Right atrium auricular region (tissue), 2 donors: ENCODE measurements at regions not wholly inside any gene's neighbourhood (a gene's known extent, or its start where the extent isn't known, plus 50 kb on each side); places are given as distances from the start of the nearest gene placed in this dataset.

ENCODE experiments used
- DNase-seq: peaks from one replicate; pipeline ENCODE4 v3.0.0-alpha.2; 2019; ENCODE audit warnings: low spot score
- H3K27ac ChIP-seq, 2 donors: fragments of 200-600 bp; sonication (generic); 1 replicate in 1 of 2; 2 replicates in 1 of 2; pipeline ENCODE4 v1.5.1; 2016 to 2019
- H3K27me3 ChIP-seq, 2 donors: fragments of 200-600 bp; sonication (generic); one replicate each; pipeline versions ENCODE4 v1.5.1 to v1.6.0; 2017 to 2019
- H3K36me3 ChIP-seq: fragments of 200-600 bp; sonication (generic); one replicate; pipeline ENCODE4 v1.5.1; 2016
- H3K4me1 ChIP-seq, 2 donors: fragments of 200-600 bp; sonication (generic); one replicate each; pipeline versions ENCODE4 v1.5.1 to v1.6.0; 2017 to 2019
- H3K4me3 ChIP-seq, 2 donors: fragments of 200-600 bp; sonication (generic); 1 replicate in 1 of 2; 2 replicates in 1 of 2; pipeline ENCODE4 v1.5.1; 2017 to 2019; ENCODE audit warnings: mild to moderate bottlenecking in 1 of 2, moderate library complexity in 1 of 2
- H3K9me3 ChIP-seq, 2 donors: fragments of 200-600 bp; sonication (generic); one replicate each; pipeline ENCODE4 v1.5.1; 2019
- CTCF ChIP-seq, 2 donors: fragments of 200-600 bp; sonication (generic); IDR thresholded peaks; one replicate each; pipeline ENCODE4 v1.5.1; 2019; ENCODE audit warnings: antibody characterized with exemption in 2 of 2

- TF ChIP-seq CTCF (IDR thresholded peaks at IDR 0.05): no peak
- H3K27ac ChIP-seq: no peak overlapping the region
- no peaks in the 10 kb centered on the region for H3K9me3 ChIP-seq
- H3K4me3 ChIP-seq: no peak overlapping the region
- no peak for DNase-seq
- no peaks in the 10 kb centered on the region for H3K36me3 ChIP-seq
- H3K4me1 ChIP-seq: no peaks in the 10 kb centered on the region
- no peaks in the 10 kb centered on the region for H3K27me3 ChIP-seq
Measured at GRCh38 chrX:137847376-137847775, 281.4 kb downstream of the ZIC3 start.

GRCh38 chrX:137848266-137848905 lies 282.5 kb downstream of the ZIC3 start:
- Histone ChIP-seq H3K27me3 (no peaks in the 10 kb centered on the region), H3K9me3 (no peaks in the 10 kb centered on the region), H3K27ac (no peak overlapping the region), H3K36me3 (no peaks in the 10 kb centered on the region), H3K4me1 (no peaks in the 10 kb centered on the region), H3K4me3 (no peak overlapping the region)
- DNase-seq: no peak
- TF ChIP-seq CTCF (IDR thresholded peaks at IDR 0.05): no peak

GRCh38 chrX:137852502-137852901 lies 286.6 kb downstream of the ZIC3 start:
- Histone ChIP-seq H3K4me3 (no peak overlapping the region), H3K27me3 (no peaks in the 10 kb centered on the region), H3K27ac (no peak overlapping the region), H3K4me1 (no peaks in the 10 kb centered on the region), H3K36me3 (no peaks in the 10 kb centered on the region), H3K9me3 (no peaks in the 10 kb centered on the region)
- no peak for TF ChIP-seq CTCF (IDR thresholded peaks at IDR 0.05)
- no peak for DNase-seq

GRCh38 chrX:137855490-137855889 lies 289.6 kb downstream of the ZIC3 start:
- no peaks in the 10 kb centered on the region for H3K27me3 ChIP-seq
- H3K27ac ChIP-seq: no peak overlapping the region
- no peak overlapping the region for H3K4me3 ChIP-seq
- TF ChIP-seq CTCF (IDR thresholded peaks at IDR 0.05): no peak
- no peaks in the 10 kb centered on the region for H3K4me1 ChIP-seq
- no peak for DNase-seq
- H3K36me3 ChIP-seq: no peaks in the 10 kb centered on the region
- no peaks in the 10 kb centered on the region for H3K9me3 ChIP-seq

GRCh38 chrX:137858106-137858505 lies 292.2 kb downstream of the ZIC3 start:
- no peaks in the 10 kb centered on the region for H3K9me3 ChIP-seq
- DNase-seq: no peak
- no peak overlapping the region for H3K27ac ChIP-seq
- TF ChIP-seq CTCF (IDR thresholded peaks at IDR 0.05): no peak
- no peak overlapping the region for H3K4me3 ChIP-seq
- no peaks in the 10 kb centered on the region for H3K36me3 ChIP-seq
- H3K4me1 ChIP-seq: no peaks in the 10 kb centered on the region
- no peaks in the 10 kb centered on the region for H3K27me3 ChIP-seq

GRCh38 chrX:137878401-137878800 lies 312.5 kb downstream of the ZIC3 start:
- no peaks in the 10 kb centered on the region for H3K27me3 ChIP-seq
- TF ChIP-seq CTCF (IDR thresholded peaks at IDR 0.05): no peak
- no peak overlapping the region for H3K4me3 ChIP-seq
- H3K9me3 ChIP-seq: no peaks in the 10 kb centered on the region
- no peak for DNase-seq
- no peaks in the 10 kb centered on the region for H3K36me3 ChIP-seq
- no peaks in the 10 kb centered on the region for H3K4me1 ChIP-seq
- H3K27ac ChIP-seq: no peak overlapping the region
